ENCODE measurements at regions not wholly inside any gene's neighbourhood (a gene's known extent, or its start where the extent isn't known, plus 50 kb on each side); places are given as distances from the start of the nearest gene placed in this dataset.

DNA sequence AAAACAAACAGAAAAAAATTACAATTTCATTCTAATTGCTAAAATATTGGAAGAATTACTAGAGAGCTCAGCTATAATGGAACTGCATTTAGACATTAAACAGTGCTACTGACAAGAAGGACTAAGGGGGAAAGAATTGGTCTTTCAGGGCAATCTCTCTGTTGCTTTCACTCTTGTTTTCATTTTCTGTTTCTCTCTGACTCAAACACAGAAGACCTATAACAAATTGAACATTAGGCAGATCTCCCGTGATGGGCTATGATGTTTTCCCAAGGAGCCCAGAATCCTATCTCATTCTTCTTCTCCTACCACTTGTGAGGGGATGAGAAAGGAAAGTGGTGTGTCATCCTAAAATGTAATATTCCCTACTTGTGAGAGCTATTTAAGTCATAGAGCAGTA lies 358.0 kb upstream of the TGFBR2 start:
- DNase-seq (ENCODE audit: low spot score in 2 of 2), result no peak
- WGBS, 2 donors, result 84 to 100% methylated on average over 1 of the region's 1 CpG
- intact Hi-C loops (cut with DNase I; ENCODE audit: low total_unique reads), result no loop called here
- TF ChIP-seq, protein P1, sequence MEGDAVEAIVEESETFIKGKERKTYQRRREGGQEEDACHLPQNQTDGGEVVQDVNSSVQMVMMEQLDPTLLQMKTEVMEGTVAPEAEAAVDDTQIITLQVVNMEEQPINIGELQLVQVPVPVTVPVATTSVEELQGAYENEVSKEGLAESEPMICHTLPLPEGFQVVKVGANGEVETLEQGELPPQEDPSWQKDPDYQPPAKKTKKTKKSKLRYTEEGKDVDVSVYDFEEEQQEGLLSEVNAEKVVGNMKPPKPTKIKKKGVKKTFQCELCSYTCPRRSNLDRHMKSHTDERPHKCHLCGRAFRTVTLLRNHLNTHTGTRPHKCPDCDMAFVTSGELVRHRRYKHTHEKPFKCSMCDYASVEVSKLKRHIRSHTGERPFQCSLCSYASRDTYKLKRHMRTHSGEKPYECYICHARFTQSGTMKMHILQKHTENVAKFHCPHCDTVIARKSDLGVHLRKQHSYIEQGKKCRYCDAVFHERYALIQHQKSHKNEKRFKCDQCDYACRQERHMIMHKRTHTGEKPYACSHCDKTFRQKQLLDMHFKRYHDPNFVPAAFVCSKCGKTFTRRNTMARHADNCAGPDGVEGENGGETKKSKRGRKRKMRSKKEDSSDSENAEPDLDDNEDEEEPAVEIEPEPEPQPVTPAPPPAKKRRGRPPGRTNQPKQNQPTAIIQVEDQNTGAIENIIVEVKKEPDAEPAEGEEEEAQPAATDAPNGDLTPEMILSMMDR (IDR thresholded peaks at IDR 0.05), result no peak
- no peak for TF ChIP-seq POLR2A (IDR thresholded peaks at IDR 0.05)
- H3K4me3 ChIP-seq (ENCODE audit: low read depth, poor library complexity, severe bottlenecking), result no peak overlapping the region

DNA sequence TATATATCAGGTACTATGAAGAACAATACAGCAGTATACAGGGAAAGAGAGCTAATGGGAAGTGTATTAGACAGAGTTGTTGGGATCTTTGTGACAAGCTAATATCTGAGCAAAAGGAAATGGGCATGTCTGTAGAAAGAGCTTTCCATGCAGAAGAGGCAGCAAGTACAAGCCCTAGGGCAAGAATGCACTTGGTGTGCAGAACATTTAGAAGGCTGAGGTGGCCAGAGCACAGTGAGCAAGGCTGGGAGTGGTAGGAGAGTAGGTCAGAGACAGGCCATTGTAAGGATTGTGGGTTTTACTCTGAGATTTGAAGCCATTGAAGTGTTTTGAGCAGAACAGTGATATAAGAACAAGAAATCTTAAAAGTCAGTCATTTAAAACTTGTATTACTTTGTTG lies 353.9 kb upstream of the TGFBR2 start:
- H3K4me3 ChIP-seq (ENCODE audit: low read depth, poor library complexity, severe bottlenecking), result no peak overlapping the region
- no peak for TF ChIP-seq POLR2A (IDR thresholded peaks at IDR 0.05)
- TF ChIP-seq, protein P1 (IDR thresholded peaks at IDR 0.05), result no peak
- intact Hi-C loops (cut with DNase I; ENCODE audit: low total_unique reads), result no loop called here
- no peak for DNase-seq (ENCODE audit: low spot score in 2 of 2)

GRCh38 chr3:30253832-30254231 lies 352.6 kb upstream of the TGFBR2 start:
- intact Hi-C loops (cut with DNase I; ENCODE audit: low total_unique reads), result no loop called here
- DNase-seq (ENCODE audit: low spot score in 2 of 2), result no peak
- 76 to 82% methylated on average over 1 of the region's 1 CpG for whole genome bisulfite sequencing, 2 donors
- TF ChIP-seq, protein P1 (IDR thresholded peaks at IDR 0.05), result no peak
- no peak for TF ChIP-seq POLR2A (IDR thresholded peaks at IDR 0.05)
- no peak overlapping the region for H3K4me3 ChIP-seq (ENCODE audit: low read depth, poor library complexity, severe bottlenecking)

GRCh38 chr3:30256474-30256873 lies 349.9 kb upstream of the TGFBR2 start:
- 88 to 97% methylated on average over 1 of the region's 1 CpG for WGBS, 2 donors
- no peak overlapping the region for H3K4me3 ChIP-seq (ENCODE audit: low read depth, poor library complexity, severe bottlenecking)
- TF ChIP-seq, protein P1 (IDR thresholded peaks at IDR 0.05), result no peak
- no peak for TF ChIP-seq POLR2A (IDR thresholded peaks at IDR 0.05)
- DNase-seq (ENCODE audit: low spot score in 2 of 2), result no peak
- intact Hi-C loops (cut with DNase I; ENCODE audit: low total_unique reads), result no loop called here

- no peak overlapping the region for H3K4me3 ChIP-seq (ENCODE audit: low read depth, poor library complexity, severe bottlenecking)
- intact Hi-C loops (cut with DNase I; ENCODE audit: low total_unique reads), result no loop called here
- DNase-seq (ENCODE audit: low spot score in 2 of 2), result no peak
- TF ChIP-seq, protein P1 (IDR thresholded peaks at IDR 0.05), result no peak
- no peak for TF ChIP-seq POLR2A (IDR thresholded peaks at IDR 0.05)
- 90 to 94% methylated on average over 4 of the region's 4 CpGs for WGBS, 2 donors
Observed at GRCh38 chr3:30258426-30259392, 347.7 kb upstream of the TGFBR2 start.
